ENCODE measurements at regions not wholly inside any gene's neighbourhood (a gene's known extent, or its start where the extent isn't known, plus 50 kb on each side); places are given as distances from the start of the nearest gene placed in this dataset.

DNA sequence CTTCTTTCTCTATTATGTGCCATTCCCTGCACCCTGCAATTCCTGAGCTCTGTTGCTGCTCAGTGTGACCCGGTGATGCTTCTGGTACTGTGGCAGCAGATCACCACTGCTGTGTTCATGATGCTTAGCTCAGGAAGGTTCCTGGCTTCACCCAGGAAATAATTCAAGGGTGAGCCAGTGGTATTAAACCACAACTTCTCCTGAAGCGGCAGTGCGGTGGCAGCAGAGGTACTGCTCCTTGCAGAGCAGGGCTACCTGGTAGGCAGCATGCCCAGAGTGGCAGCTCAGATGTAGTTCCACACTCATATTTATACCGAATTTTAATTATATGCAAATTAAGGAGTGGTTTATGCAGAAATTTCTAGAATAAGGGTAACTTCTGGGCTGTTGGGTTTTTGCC lies 213.8 kb upstream of the ZNF608 start:
- H2AFZ ChIP-seq (ENCODE audit: low read length) = no peak overlapping the region
- no peaks in the 10 kb centered on the region for H3K36me3 ChIP-seq (ENCODE audit: insufficient read depth, low read length)
- H3K4me3 ChIP-seq (ENCODE audit: low read depth, low read length, poor library complexity, severe bottlenecking) = no peak overlapping the region
- no peaks in the 10 kb centered on the region for H3K4me1 ChIP-seq (ENCODE audit: insufficient read depth, low read length, poor library complexity, severe bottlenecking)
- intact Hi-C loops (cut with micrococcal nuclease; ENCODE audit: unreplicated experiment) = no loop called here
- ChIA-PET POLR2A (interaction anchor here (0.6 to 1.3 kb wide), 10 partner anchors 8 to 1781 kb away, joined by 3 to 7 read pairs (median 3); no protein-coding TSS in a partner anchor), CTCF (ENCODE audit: unreplicated experiment) (no interaction called here)
- H4K20me1 ChIP-seq (ENCODE audit: insufficient read depth, low read length) = no peaks in the 10 kb centered on the region
- H3K79me2 ChIP-seq (ENCODE audit: insufficient read depth, low read depth, low read length) = no peaks in the 10 kb centered on the region
- BruUV-seq (replicated peaks) = no TSS peak
- TF ChIP-seq, protein P1, sequence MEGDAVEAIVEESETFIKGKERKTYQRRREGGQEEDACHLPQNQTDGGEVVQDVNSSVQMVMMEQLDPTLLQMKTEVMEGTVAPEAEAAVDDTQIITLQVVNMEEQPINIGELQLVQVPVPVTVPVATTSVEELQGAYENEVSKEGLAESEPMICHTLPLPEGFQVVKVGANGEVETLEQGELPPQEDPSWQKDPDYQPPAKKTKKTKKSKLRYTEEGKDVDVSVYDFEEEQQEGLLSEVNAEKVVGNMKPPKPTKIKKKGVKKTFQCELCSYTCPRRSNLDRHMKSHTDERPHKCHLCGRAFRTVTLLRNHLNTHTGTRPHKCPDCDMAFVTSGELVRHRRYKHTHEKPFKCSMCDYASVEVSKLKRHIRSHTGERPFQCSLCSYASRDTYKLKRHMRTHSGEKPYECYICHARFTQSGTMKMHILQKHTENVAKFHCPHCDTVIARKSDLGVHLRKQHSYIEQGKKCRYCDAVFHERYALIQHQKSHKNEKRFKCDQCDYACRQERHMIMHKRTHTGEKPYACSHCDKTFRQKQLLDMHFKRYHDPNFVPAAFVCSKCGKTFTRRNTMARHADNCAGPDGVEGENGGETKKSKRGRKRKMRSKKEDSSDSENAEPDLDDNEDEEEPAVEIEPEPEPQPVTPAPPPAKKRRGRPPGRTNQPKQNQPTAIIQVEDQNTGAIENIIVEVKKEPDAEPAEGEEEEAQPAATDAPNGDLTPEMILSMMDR (conservative IDR thresholded peaks at IDR 0.05; ENCODE audit: low read length) = no peak
- no peak for TF ChIP-seq EZH2phosphoT487 (IDR thresholded peaks at IDR 0.05; ENCODE audit: borderline replicate concordance, low read depth, low read length)
- no peak overlapping the region for H3K27ac ChIP-seq (ENCODE audit: low read depth, low read length, poor library complexity, severe bottlenecking)
- no peak overlapping the region for H3K4me2 ChIP-seq (ENCODE audit: low read length)
- DNase-seq (ENCODE audit: low spot score) = no peak
- H3K9me2 ChIP-seq (ENCODE audit: insufficient read depth, low read length) = no peaks in the 10 kb centered on the region
- no peaks in the 10 kb centered on the region for H3K9me3 ChIP-seq (ENCODE audit: low read length)

DNA sequence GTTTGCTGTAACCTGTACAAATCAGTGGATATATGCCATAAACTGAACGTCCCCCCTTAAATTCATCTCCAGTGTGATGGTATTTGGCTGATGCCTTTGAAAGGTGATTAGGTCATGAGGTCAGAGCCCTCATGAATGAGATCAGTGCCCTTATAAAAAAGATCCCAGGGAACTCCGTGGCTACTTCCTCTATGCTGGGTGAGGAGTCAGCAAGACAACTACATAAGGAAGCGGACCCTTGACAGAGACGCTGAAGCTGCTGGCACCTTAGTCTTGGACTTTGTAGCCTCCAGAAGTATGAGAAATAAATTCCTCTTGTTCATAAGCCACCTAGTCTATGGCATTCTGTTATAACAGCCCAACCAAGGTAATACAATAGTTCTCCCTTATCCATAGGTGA lies 215.1 kb upstream of the ZNF608 start:
- POLR2A ChIA-PET = interaction anchor here (1.1 kb wide), 1 partner anchor 16 kb away, joined by 4 read pairs; no protein-coding TSS in a partner anchor

DNA sequence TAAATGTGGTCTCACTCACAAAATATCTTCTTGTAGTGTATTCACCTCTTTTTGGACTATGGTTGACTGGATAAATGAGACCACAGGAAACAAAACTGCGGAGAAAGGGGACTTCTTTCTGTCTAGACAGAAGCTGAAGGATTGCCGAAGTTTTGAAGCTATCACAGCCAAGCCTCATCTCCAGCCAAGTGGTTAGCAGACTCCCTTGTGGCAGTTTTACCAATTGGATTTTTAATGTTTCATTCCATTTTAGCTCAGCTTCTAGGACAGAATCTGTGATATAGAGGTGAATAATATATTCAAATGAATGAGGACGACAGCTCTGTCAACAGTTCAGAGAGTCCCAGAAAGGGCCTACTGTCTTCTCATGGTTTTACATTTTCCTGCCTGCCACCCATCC lies 215.7 kb upstream of the ZNF608 start:
- Histone ChIP-seq H3K4me2 (ENCODE audit: low read length) (no peak overlapping the region), H3K9me2 (ENCODE audit: insufficient read depth, low read length) (no peaks in the 10 kb centered on the region), H3K9me3 (ENCODE audit: low read length) (no peaks in the 10 kb centered on the region), H4K20me1 (ENCODE audit: insufficient read depth, low read length) (no peaks in the 10 kb centered on the region), H3K79me2 (ENCODE audit: insufficient read depth, low read depth, low read length) (no peaks in the 10 kb centered on the region), H3K4me1 (ENCODE audit: insufficient read depth, low read length, poor library complexity, severe bottlenecking) (peaks cover 5% of the 10 kb centered on the region), H2AFZ (ENCODE audit: low read length) (0 out of 2 replicates have a peak overlapping the region, but pooled peaks have one; percentile 43), H3K36me3 (ENCODE audit: insufficient read depth, low read length) (no peaks in the 10 kb centered on the region), H3K4me3 (ENCODE audit: low read depth, low read length, poor library complexity, severe bottlenecking) (no peak overlapping the region), H3K27ac (ENCODE audit: low read depth, low read length, poor library complexity, severe bottlenecking) (no peak overlapping the region)
- POLR2A ChIA-PET = interaction anchor here (1.1 kb wide), 1 partner anchor 15 kb away, joined by 4 read pairs; no protein-coding TSS in a partner anchor
- no peak for DNase-seq (ENCODE audit: low spot score)
- CTCF ChIA-PET (ENCODE audit: unreplicated experiment) = interaction anchor here (0.6 kb wide), 1 partner anchor 938 kb away, joined by 3 read pairs; no protein-coding TSS in a partner anchor
- intact Hi-C loops (cut with micrococcal nuclease; ENCODE audit: unreplicated experiment) = no loop called here
- BruUV-seq (replicated peaks) = no TSS peak
- no peak for TF ChIP-seq EZH2phosphoT487 (IDR thresholded peaks at IDR 0.05; ENCODE audit: borderline replicate concordance, low read depth, low read length)
- TF ChIP-seq, protein P1 (conservative IDR thresholded peaks at IDR 0.05; ENCODE audit: low read length) = no peak

More for the DNA sequence above, 215.1 kb upstream of the ZNF608 start:
- H3K4me2 ChIP-seq (ENCODE audit: low read length) = no peak overlapping the region
- H3K36me3 ChIP-seq (ENCODE audit: insufficient read depth, low read length) = no peaks in the 10 kb centered on the region
- H3K27ac ChIP-seq (ENCODE audit: low read depth, low read length, poor library complexity, severe bottlenecking) = no peak overlapping the region
- BruUV-seq (replicated peaks) = no TSS peak
- DNase-seq (ENCODE audit: low spot score) = no peak
- no peak overlapping the region for H2AFZ ChIP-seq (ENCODE audit: low read length)
- H3K4me3 ChIP-seq (ENCODE audit: low read depth, low read length, poor library complexity, severe bottlenecking) = no peak overlapping the region
- H3K4me1 ChIP-seq (ENCODE audit: insufficient read depth, low read length, poor library complexity, severe bottlenecking) = peaks cover 5% of the 10 kb centered on the region
- intact Hi-C loops (cut with micrococcal nuclease; ENCODE audit: unreplicated experiment) = no loop called here
- H3K79me2 ChIP-seq (ENCODE audit: insufficient read depth, low read depth, low read length) = no peaks in the 10 kb centered on the region
- H4K20me1 ChIP-seq (ENCODE audit: insufficient read depth, low read length) = no peaks in the 10 kb centered on the region
- no peaks in the 10 kb centered on the region for H3K9me2 ChIP-seq (ENCODE audit: insufficient read depth, low read length)
- TF ChIP-seq EZH2phosphoT487 (IDR thresholded peaks at IDR 0.05; ENCODE audit: borderline replicate concordance, low read depth, low read length) = no peak
- CTCF ChIA-PET (ENCODE audit: unreplicated experiment) = interaction anchor here (0.6 kb wide), 1 partner anchor 938 kb away, joined by 3 read pairs; no protein-coding TSS in a partner anchor
- no peaks in the 10 kb centered on the region for H3K9me3 ChIP-seq (ENCODE audit: low read length)
